Ovary (tissue), 7 donors: ENCODE measurements at regions not wholly inside any gene's neighbourhood (a gene's known extent, or its start where the extent isn't known, plus 50 kb on each side); places are given as distances from the start of the nearest gene placed in this dataset.

Source experiments
- DNase-seq, 5 donors: peaks; one replicate each; pipeline ENCODE4 v3.0.0-alpha.2; 2019 to 2020
- H3K27ac ChIP-seq, 2 donors: fragments of 200-600 bp; one replicate each; pipeline versions ENCODE4 v1.5.1 to v1.8.0; 2019 to 2022
- H3K27me3 ChIP-seq: fragments of 200-600 bp; one replicate; pipeline ENCODE4 v1.8.0; 2022
- H3K36me3 ChIP-seq: fragments of 200-600 bp; sonication (generic); one replicate; pipeline ENCODE4 v1.5.1; 2019
- H3K4me1 ChIP-seq: one replicate; pipeline ENCODE4 v1.8.1; 2013; ENCODE audit warnings: mild to moderate bottlenecking, moderate library complexity; ENCODE audit not compliant: insufficient read depth
- H3K4me3 ChIP-seq: fragments of 200-600 bp; sonication (generic); one replicate; pipeline ENCODE4 v1.5.1; 2017
- H3K9me3 ChIP-seq, 2 donors: fragments of 200-600 bp in 1 of 2; sonication (generic) in 1 of 2; one replicate each; pipeline versions ENCODE4 v1.5.1 to v1.8.1; 2013 to 2019; ENCODE audit warnings: mild to moderate bottlenecking in 1 of 2, moderate library complexity in 1 of 2
- EP300 ChIP-seq: sonication (generic); formaldehyde crosslinking; IDR thresholded peaks from one replicate; pipeline ENCODE4 v1.6.1; 2017; ENCODE audit warnings: antibody characterized with exemption
- POLR2A ChIP-seq: fragments of 450-650 bp; IDR thresholded peaks from one replicate; pipeline ENCODE4 v1.6.1; 2017; ENCODE audit warnings: antibody characterized with exemption, mild to moderate bottlenecking, moderate library complexity
- WGBS, 3 donors: extraction: QIAGEN DNeasy Blood & Tissue Kit in 1 of 3; methylation state at CpG; one replicate each; pipeline versions ENCODE4 v1.1.5 to v1.1.7; 2013 to 2017; 5-methylcytosine and 5-hydroxymethylcytosine counted together
- intact Hi-C, 4 donors: fragments of 100-400 bp; cut with DNase I; formaldehyde crosslinking; loops; one replicate each; pipeline versions ENCODE4 v1.11.0 to v1.15.1; 2022 to 2023
- TF ChIP-seq, protein P1 (sequence below), 3 donors: fragments of 450-650 bp in 2 of 3; fragments of 200-600 bp in 1 of 3; IDR thresholded peaks; one replicate each; pipeline versions ENCODE4 v1.5.1 to v1.8.0; 2016 to 2022; ENCODE audit warnings: antibody characterized with exemption in 3 of 3, mild to moderate bottlenecking in 1 of 3
- donor health status: DM: no; HTN: no; CAD: no; lungs with moderate emphysema.
- donor health status: DM: no; HTN: no; CAD: no.
- donor health status: Bipolar disorder and iron deficiency.
- donor health status: DM: no; HTN: no; CAD: no.
- donor health status: DM: yes; HTN: yes; CAD: no.

DNA sequence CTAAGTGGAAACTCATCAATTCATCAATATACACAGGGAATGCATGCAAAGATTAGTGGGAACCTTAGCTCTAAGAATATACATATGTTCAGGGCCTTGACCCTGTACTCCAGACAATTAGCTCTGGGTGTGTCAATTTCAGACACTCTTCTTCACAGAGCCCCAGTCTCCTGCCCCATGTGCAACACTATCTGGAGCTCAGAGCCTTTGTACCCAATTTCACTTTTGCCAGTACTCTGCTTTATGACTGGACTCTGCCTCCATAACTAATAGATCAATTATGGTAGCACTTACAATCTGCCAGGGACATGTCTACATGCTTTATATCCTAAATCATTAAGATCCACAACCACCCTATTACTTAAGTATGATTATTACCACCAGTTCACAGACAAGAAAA lies 152.5 kb upstream of the PLEKHG7 start:
- DNase-seq: no peak
- Histone ChIP-seq H3K27me3 (no peaks in the 10 kb centered on the region), H3K4me1 (no peaks in the 10 kb centered on the region), H3K4me3 (no peak overlapping the region), H3K9me3 (no peaks in the 10 kb centered on the region), H3K27ac (no peak overlapping the region), H3K36me3 (no peaks in the 10 kb centered on the region)
- TF ChIP-seq POLR2A (no peak), EP300 (no peak)
- TF ChIP-seq, protein P1, sequence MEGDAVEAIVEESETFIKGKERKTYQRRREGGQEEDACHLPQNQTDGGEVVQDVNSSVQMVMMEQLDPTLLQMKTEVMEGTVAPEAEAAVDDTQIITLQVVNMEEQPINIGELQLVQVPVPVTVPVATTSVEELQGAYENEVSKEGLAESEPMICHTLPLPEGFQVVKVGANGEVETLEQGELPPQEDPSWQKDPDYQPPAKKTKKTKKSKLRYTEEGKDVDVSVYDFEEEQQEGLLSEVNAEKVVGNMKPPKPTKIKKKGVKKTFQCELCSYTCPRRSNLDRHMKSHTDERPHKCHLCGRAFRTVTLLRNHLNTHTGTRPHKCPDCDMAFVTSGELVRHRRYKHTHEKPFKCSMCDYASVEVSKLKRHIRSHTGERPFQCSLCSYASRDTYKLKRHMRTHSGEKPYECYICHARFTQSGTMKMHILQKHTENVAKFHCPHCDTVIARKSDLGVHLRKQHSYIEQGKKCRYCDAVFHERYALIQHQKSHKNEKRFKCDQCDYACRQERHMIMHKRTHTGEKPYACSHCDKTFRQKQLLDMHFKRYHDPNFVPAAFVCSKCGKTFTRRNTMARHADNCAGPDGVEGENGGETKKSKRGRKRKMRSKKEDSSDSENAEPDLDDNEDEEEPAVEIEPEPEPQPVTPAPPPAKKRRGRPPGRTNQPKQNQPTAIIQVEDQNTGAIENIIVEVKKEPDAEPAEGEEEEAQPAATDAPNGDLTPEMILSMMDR (IDR thresholded peaks at IDR 0.05): no peak
- intact Hi-C loops: no loop called here

- no peak for TF ChIP-seq POLR2A
- TF ChIP-seq, protein P1 (IDR thresholded peaks at IDR 0.05): no peak
- TF ChIP-seq EP300: no peak
- H3K27ac ChIP-seq: no peak overlapping the region
Measured at GRCh38 chr12:92549516-92549915, 153.3 kb upstream of the PLEKHG7 start.

GRCh38 chr12:92547906-92548305 lies 154.9 kb upstream of the PLEKHG7 start:
- no peak for DNase-seq
- no peak overlapping the region for H3K4me3 ChIP-seq
- no peaks in the 10 kb centered on the region for H3K27me3 ChIP-seq
- H3K9me3 ChIP-seq: no peaks in the 10 kb centered on the region
- WGBS, 3 donors: 67 to 76% (median 68%) methylated on average over 2 of the region's 2 CpGs
- intact Hi-C loops: no loop called here
- TF ChIP-seq EP300: no peak
- TF ChIP-seq POLR2A: no peak
- TF ChIP-seq, protein P1 (IDR thresholded peaks at IDR 0.05): no peak
- peaks cover 7% of the 10 kb centered on the region for H3K4me1 ChIP-seq
- H3K36me3 ChIP-seq: no peaks in the 10 kb centered on the region
- no peak overlapping the region for H3K27ac ChIP-seq

More at GRCh38 chr12:92549516-92549915, 153.3 kb upstream of the PLEKHG7 start:
- H3K4me3 ChIP-seq: no peak overlapping the region
- no peaks in the 10 kb centered on the region for H3K27me3 ChIP-seq
- H3K4me1 ChIP-seq: no peaks in the 10 kb centered on the region
- no peaks in the 10 kb centered on the region for H3K36me3 ChIP-seq
- DNase-seq: no peak
- intact Hi-C loops: no loop called here
- H3K9me3 ChIP-seq: no peaks in the 10 kb centered on the region

DNA sequence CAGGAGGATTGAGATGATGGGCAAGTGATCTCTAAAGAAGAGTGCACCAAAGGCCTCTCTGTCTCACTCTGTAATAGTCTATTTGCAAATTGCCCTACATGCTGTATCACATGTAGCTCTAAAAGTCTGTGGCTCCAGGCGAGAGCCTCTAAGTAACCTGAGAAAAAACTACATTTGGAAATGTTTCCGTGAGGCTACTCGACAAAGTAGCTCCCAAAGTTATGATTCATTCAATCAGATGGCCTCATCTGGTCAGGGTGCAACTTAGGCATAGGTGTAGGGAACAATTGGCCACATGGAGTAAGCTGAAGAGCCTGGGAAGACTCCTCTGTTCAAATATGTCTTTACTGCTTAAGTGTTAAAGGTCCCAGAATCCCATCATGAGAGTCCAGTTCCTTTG lies 155.4 kb upstream of the PLEKHG7 start:
- intact Hi-C loops: no loop called here
- no peak overlapping the region for H3K4me3 ChIP-seq
- no peaks in the 10 kb centered on the region for H3K9me3 ChIP-seq
- TF ChIP-seq POLR2A (no peak), EP300 (no peak)
- TF ChIP-seq, protein P1 (IDR thresholded peaks at IDR 0.05): no peak
- WGBS, 3 donors: 83 to 89% (median 84%) methylated on average over 3 of the region's 3 CpGs
- H3K27me3 ChIP-seq: no peaks in the 10 kb centered on the region
- no peak overlapping the region for H3K27ac ChIP-seq
- DNase-seq: no peak
- H3K36me3 ChIP-seq: no peaks in the 10 kb centered on the region
- H3K4me1 ChIP-seq: peaks cover 12% of the 10 kb centered on the region
